ENCODE measurements at regions not wholly inside any gene's neighbourhood (a gene's known extent, or its start where the extent isn't known, plus 50 kb on each side); places are given as distances from the start of the nearest gene placed in this dataset.

DNA sequence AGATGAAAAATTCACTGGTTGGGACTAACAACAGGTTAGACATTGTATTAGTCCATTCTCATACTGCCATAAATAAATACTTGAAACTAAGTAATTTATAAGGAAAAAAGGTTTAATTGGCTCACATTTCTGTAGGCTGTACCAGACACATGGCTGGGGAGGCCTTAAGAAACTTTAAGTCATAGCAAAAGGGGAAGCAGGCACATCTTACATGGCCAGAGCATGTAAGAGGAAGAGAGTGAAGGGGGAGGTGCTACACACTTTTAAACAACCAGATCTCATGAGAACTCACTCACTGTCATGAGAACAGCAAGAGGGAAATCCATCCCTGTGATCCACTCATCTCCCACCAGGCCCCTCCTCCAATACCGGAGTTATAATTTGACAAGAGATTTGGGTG lies 125.9 kb downstream of the SUCLA2 start:
- TF ChIP-seq KLF8 (tag by site-specific recombination; IDR thresholded peaks at IDR 0.05) = no peak
- TF ChIP-seq CTCF (tag by site-specific recombination; IDR thresholded peaks at IDR 0.05) = no peak
- TF ChIP-seq, protein P1, sequence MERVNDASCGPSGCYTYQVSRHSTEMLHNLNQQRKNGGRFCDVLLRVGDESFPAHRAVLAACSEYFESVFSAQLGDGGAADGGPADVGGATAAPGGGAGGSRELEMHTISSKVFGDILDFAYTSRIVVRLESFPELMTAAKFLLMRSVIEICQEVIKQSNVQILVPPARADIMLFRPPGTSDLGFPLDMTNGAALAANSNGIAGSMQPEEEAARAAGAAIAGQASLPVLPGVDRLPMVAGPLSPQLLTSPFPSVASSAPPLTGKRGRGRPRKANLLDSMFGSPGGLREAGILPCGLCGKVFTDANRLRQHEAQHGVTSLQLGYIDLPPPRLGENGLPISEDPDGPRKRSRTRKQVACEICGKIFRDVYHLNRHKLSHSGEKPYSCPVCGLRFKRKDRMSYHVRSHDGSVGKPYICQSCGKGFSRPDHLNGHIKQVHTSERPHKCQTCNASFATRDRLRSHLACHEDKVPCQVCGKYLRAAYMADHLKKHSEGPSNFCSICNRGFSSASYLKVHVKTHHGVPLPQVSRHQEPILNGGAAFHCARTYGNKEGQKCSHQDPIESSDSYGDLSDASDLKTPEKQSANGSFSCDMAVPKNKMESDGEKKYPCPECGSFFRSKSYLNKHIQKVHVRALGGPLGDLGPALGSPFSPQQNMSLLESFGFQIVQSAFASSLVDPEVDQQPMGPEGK (tag by site-specific recombination; IDR thresholded peaks at IDR 0.05) = no peak
- TF ChIP-seq ZFP41 (tag by site-specific recombination; IDR thresholded peaks at IDR 0.05; ENCODE audit: borderline replicate concordance) = no peak
- TF ChIP-seq YY1 (tag by site-specific recombination; IDR thresholded peaks at IDR 0.05) = no peak
- TF ChIP-seq ZNF843 (tag by site-specific recombination; IDR thresholded peaks at IDR 0.05) = no peak
- TF ChIP-seq, protein P2, sequence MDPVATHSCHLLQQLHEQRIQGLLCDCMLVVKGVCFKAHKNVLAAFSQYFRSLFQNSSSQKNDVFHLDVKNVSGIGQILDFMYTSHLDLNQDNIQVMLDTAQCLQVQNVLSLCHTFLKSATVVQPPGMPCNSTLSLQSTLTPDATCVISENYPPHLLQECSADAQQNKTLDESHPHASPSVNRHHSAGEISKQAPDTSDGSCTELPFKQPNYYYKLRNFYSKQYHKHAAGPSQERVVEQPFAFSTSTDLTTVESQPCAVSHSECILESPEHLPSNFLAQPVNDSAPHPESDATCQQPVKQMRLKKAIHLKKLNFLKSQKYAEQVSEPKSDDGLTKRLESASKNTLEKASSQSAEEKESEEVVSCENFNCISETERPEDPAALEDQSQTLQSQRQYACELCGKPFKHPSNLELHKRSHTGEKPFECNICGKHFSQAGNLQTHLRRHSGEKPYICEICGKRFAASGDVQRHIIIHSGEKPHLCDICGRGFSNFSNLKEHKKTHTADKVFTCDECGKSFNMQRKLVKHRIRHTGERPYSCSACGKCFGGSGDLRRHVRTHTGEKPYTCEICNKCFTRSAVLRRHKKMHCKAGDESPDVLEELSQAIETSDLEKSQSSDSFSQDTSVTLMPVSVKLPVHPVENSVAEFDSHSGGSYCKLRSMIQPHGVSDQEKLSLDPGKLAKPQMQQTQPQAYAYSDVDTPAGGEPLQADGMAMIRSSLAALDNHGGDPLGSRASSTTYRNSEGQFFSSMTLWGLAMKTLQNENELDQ (tag by site-specific recombination; IDR thresholded peaks at IDR 0.05; ENCODE audit: low read depth) = no peak
